ENCODE measurements at regions not wholly inside any gene's neighbourhood (a gene's known extent, or its start where the extent isn't known, plus 50 kb on each side); places are given as distances from the start of the nearest gene placed in this dataset.

DNA sequence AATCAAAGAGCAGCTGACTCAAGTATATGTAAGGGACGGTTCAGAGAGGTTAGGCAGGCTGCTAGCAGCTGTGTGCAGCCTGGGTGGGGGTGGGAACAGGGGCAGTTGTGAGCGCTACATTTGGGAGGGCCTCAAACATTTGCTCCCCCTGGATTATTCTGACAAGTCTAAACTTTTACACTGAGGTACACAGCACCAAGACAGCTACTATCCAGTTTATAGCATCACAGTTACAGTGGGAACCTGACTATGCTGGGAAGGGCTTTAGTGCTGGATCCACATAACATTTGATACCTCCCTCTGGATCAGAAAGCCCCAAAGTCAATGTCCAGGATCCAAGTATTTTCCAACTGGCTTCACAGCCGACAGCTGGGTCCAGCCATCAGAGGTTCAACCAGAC is 55.8 kb upstream of the GIMD1 start:
- no peak for DNase-seq

DNA sequence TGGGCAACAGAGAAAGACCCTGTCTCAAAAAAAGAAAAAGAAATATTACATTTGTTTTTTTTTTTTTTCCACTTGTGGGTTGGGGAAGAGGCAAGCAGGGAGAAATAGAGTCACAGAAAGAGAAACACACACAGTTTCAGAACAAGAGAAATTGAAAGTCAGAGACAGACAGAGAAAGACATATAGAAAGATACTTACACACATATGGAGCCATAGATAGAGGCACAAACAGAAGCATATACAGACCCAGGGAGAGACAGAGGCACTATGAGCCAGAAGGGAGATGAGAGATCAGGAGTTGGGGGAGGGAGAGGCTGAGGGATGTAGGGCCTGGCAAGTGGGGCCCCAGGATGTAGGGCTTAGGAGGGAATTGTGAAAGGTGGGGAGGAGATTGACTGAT is 55.2 kb upstream of the GIMD1 start:
- no peak for DNase-seq

DNA sequence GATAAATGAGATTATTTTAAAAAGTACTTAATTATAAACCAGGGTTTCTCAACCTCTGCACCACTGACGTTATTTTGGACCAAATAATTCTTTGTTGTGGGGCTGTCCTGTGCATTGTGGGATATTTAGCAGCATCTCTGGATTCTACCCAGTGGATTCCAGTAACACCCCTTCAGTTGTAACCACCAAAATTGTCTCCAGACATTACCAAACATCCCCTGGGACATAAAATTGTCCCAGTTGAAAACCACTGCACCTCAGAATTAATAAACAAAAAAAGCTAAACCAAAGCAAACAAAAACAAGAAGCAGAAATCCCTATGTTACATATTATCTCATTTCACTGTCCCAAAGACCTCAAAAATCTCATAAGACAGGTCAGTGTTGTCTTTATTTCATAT is 54.2 kb upstream of the GIMD1 start:
- peak; percentile 46 for DNase-seq

DNA sequence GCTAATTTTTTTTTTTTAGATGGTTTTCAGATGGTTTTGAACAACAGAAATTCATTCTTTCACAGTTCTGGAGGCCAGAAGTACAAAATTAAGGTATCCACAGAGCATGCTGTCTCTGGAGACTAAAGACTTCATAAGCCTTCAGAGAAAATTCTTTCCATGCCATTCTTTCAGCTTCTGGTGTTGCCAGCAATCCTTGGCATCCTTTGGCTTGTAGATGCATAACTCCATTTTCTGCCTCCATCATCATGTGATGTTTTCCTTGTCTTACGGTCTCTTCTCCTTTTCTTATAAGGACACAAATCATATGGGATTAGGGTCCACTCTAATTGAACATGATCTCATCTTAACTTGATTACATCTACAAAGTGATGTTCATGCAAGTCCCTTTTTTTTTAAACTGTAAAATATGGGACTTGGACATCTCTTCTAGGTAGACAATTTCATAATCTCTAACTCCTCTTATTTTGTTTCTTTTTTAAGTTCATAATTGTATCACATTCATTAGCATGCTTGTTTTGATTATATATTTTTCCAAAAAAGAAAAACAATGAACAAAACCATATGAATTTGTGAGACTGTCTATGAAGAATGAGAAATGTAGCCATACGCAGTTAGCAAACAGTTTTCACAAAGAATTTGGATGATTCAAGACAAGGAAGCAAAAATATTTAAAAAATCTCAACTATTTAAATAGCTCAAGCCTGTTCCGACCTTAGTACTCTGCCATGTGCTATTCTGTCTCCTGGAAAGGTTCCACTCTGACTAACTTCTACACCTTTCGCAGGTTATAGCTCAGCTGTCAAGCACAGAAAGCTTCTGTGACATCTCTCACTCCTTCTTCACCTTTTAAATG is 53.1 kb upstream of the GIMD1 start:
- DNase-seq, result peak; percentile 88

DNA sequence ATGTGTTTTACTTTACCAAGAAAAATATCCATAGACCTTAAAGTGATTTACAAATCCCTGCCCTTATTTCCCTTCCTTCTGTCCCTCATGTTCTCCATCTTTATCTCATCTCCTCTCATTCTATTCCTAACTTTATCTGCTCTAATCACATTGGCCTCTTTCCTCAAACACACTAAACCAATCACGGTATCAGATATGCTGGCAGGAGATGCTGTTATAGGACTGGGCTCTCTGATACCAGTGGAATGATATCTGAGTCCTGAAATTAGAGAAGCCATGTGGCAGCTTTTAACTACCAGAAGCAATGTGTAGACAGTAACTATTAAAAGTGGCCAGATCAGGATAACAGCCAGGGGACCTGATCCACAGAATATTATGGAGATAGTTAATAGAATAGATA is 49.9 kb upstream of the GIMD1 start:
- DNase-seq, result no peak

All from fibroblast of skin of scalp (primary cell).